ENCODE measurements at regions not wholly inside any gene's neighbourhood (a gene's known extent, or its start where the extent isn't known, plus 50 kb on each side); places are given as distances from the start of the nearest gene placed in this dataset.

GRCh38 chr9:118058227-118058626 lies 354.0 kb downstream of the TLR4 start:
- no peaks in the 10 kb centered on the region for H3K27me3 ChIP-seq (ENCODE audit: control insufficient read depth in 1 of 2, insufficient read depth in 2 of 2, low read length in 2 of 2)
- H3K4me1 ChIP-seq (ENCODE audit: control insufficient read depth in 2 of 2, insufficient read depth in 2 of 2, low read length in 1 of 2): no peaks in the 10 kb centered on the region
- H3K36me3 ChIP-seq (ENCODE audit: control insufficient read depth in 2 of 2, insufficient read depth in 2 of 2, low read length in 1 of 2): no peaks in the 10 kb centered on the region
- no peak overlapping the region for H3K27ac ChIP-seq (ENCODE audit: low read depth in 2 of 2, low read length in 1 of 2)
- no peak overlapping the region for H3K4me3 ChIP-seq (ENCODE audit: low read depth in 1 of 2, low read length in 2 of 2)
- WGBS, 2 donors: 29 to 30% methylated on average over 2 of the region's 2 CpGs
- no peaks in the 10 kb centered on the region for H3K9me3 ChIP-seq (ENCODE audit: control insufficient read depth in 2 of 2, insufficient read depth in 1 of 2, low read depth in 1 of 2, low read length in 1 of 2)

GRCh38 chr9:118059484-118060278 lies 355.5 kb downstream of the TLR4 start:
- H3K36me3 ChIP-seq (ENCODE audit: control insufficient read depth in 2 of 2, insufficient read depth in 2 of 2, low read length in 1 of 2): no peaks in the 10 kb centered on the region
- WGBS, 2 donors: 25 to 26% methylated on average over 11 of the region's 11 CpGs
- no peaks in the 10 kb centered on the region for H3K4me1 ChIP-seq (ENCODE audit: control insufficient read depth in 2 of 2, insufficient read depth in 2 of 2, low read length in 1 of 2)
- H3K27ac ChIP-seq (ENCODE audit: low read depth in 2 of 2, low read length in 1 of 2): no peak overlapping the region
- H3K9me3 ChIP-seq (ENCODE audit: control insufficient read depth in 2 of 2, insufficient read depth in 1 of 2, low read depth in 1 of 2, low read length in 1 of 2): no peaks in the 10 kb centered on the region
- no peaks in the 10 kb centered on the region for H3K27me3 ChIP-seq (ENCODE audit: control insufficient read depth in 1 of 2, insufficient read depth in 2 of 2, low read length in 2 of 2)
- H3K4me3 ChIP-seq (ENCODE audit: low read depth in 1 of 2, low read length in 2 of 2): no peak overlapping the region

- H3K36me3 ChIP-seq (ENCODE audit: control insufficient read depth in 2 of 2, insufficient read depth in 2 of 2, low read length in 1 of 2): no peaks in the 10 kb centered on the region
- H3K27me3 ChIP-seq (ENCODE audit: control insufficient read depth in 1 of 2, insufficient read depth in 2 of 2, low read length in 2 of 2): no peaks in the 10 kb centered on the region
- 80 to 84% methylated on average over 13 of the region's 13 CpGs for WGBS, 2 donors
- peaks cover 0 to 3% of the 10 kb centered on the region in 2 donors for H3K9me3 ChIP-seq (ENCODE audit: control insufficient read depth in 2 of 2, insufficient read depth in 1 of 2, low read depth in 1 of 2, low read length in 1 of 2)
- no peaks in the 10 kb centered on the region for H3K4me1 ChIP-seq (ENCODE audit: control insufficient read depth in 2 of 2, insufficient read depth in 2 of 2, low read length in 1 of 2)
- no peak overlapping the region for H3K4me3 ChIP-seq (ENCODE audit: low read depth in 1 of 2, low read length in 2 of 2)
- H3K27ac ChIP-seq (ENCODE audit: low read depth in 2 of 2, low read length in 1 of 2): no peak overlapping the region
Measured at GRCh38 chr9:118083161-118083560, 379.0 kb downstream of the TLR4 start.

DNA sequence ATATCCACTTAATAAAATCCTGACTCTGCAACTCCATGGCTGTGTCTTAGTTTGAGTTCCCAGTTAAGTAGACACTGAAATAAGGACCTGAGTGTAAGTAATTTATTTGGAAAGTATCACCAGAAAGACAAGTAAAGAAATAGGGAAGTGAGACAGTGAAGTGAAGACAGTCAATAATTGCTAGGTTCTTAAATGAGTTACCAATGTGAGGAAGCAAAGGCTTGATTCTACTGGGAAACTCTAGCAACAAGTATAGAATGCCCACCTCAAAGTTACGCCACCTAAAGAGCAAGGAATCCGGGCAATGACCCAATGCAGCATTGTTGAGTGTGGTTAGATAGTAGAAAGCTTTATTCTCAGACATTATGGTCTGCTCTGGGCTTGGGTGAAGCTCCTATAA lies 383.9 kb downstream of the TLR4 start:
- Histone ChIP-seq H3K9me3 (ENCODE audit: control insufficient read depth in 2 of 2, insufficient read depth in 1 of 2, low read depth in 1 of 2, low read length in 1 of 2) (peaks cover 0 to 2% of the 10 kb centered on the region in 2 donors), H3K27me3 (ENCODE audit: control insufficient read depth in 1 of 2, insufficient read depth in 2 of 2, low read length in 2 of 2) (no peaks in the 10 kb centered on the region), H3K36me3 (ENCODE audit: control insufficient read depth in 2 of 2, insufficient read depth in 2 of 2, low read length in 1 of 2) (no peaks in the 10 kb centered on the region), H3K4me3 (ENCODE audit: low read depth in 1 of 2, low read length in 2 of 2) (no peak overlapping the region), H3K4me1 (ENCODE audit: control insufficient read depth in 2 of 2, insufficient read depth in 2 of 2, low read length in 1 of 2) (no peaks in the 10 kb centered on the region), H3K27ac (ENCODE audit: low read depth in 2 of 2, low read length in 1 of 2) (no peak overlapping the region)
- 71 to 90% methylated on average over 2 of the region's 2 CpGs for WGBS, 2 donors

GRCh38 chr9:118091226-118091625 lies 387.0 kb downstream of the TLR4 start:
- Histone ChIP-seq H3K9me3 (ENCODE audit: control insufficient read depth in 2 of 2, insufficient read depth in 1 of 2, low read depth in 1 of 2, low read length in 1 of 2) (no peaks in the 10 kb centered on the region), H3K27ac (ENCODE audit: low read depth in 2 of 2, low read length in 1 of 2) (no peak overlapping the region), H3K36me3 (ENCODE audit: control insufficient read depth in 2 of 2, insufficient read depth in 2 of 2, low read length in 1 of 2) (no peaks in the 10 kb centered on the region), H3K4me1 (ENCODE audit: control insufficient read depth in 2 of 2, insufficient read depth in 2 of 2, low read length in 1 of 2) (no peaks in the 10 kb centered on the region), H3K4me3 (ENCODE audit: low read depth in 1 of 2, low read length in 2 of 2) (no peak overlapping the region), H3K27me3 (ENCODE audit: control insufficient read depth in 1 of 2, insufficient read depth in 2 of 2, low read length in 2 of 2) (no peaks in the 10 kb centered on the region)
- WGBS, 2 donors: 51 to 52% methylated on average over 2 of the region's 2 CpGs

GRCh38 chr9:118091711-118092500 lies 387.7 kb downstream of the TLR4 start:
- no peaks in the 10 kb centered on the region for H3K9me3 ChIP-seq (ENCODE audit: control insufficient read depth in 2 of 2, insufficient read depth in 1 of 2, low read depth in 1 of 2, low read length in 1 of 2)
- H3K27ac ChIP-seq (ENCODE audit: low read depth in 2 of 2, low read length in 1 of 2): no peak overlapping the region
- H3K27me3 ChIP-seq (ENCODE audit: control insufficient read depth in 1 of 2, insufficient read depth in 2 of 2, low read length in 2 of 2): no peaks in the 10 kb centered on the region
- 77 to 79% methylated on average over 8 of the region's 8 CpGs for WGBS, 2 donors
- no peak overlapping the region for H3K4me3 ChIP-seq (ENCODE audit: low read depth in 1 of 2, low read length in 2 of 2)
- no peaks in the 10 kb centered on the region for H3K4me1 ChIP-seq (ENCODE audit: control insufficient read depth in 2 of 2, insufficient read depth in 2 of 2, low read length in 1 of 2)
- H3K36me3 ChIP-seq (ENCODE audit: control insufficient read depth in 2 of 2, insufficient read depth in 2 of 2, low read length in 1 of 2): no peaks in the 10 kb centered on the region

DNA sequence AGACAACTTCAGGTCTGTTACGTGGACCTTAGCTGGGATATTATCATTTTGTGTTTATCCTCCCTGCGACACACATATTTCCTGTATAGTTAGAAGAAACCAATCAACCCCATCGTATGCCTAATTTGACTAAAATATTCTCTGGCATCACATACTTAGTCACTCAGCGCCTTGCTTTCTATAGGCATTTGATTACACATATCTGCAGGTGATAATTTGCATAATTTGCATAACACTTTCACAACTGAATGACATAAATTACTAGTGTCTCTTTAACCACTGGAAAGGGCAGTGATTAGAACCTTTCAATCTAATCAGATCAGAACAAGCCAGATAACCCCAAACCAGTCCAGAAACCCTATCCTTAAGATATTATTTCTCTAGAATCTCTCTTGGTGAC lies 390.2 kb downstream of the TLR4 start:
- H3K27me3 ChIP-seq (ENCODE audit: control insufficient read depth in 1 of 2, insufficient read depth in 2 of 2, low read length in 2 of 2): no peaks in the 10 kb centered on the region
- H3K4me1 ChIP-seq (ENCODE audit: control insufficient read depth in 2 of 2, insufficient read depth in 2 of 2, low read length in 1 of 2): no peaks in the 10 kb centered on the region
- H3K4me3 ChIP-seq (ENCODE audit: low read depth in 1 of 2, low read length in 2 of 2): no peak overlapping the region
- no peaks in the 10 kb centered on the region for H3K9me3 ChIP-seq (ENCODE audit: control insufficient read depth in 2 of 2, insufficient read depth in 1 of 2, low read depth in 1 of 2, low read length in 1 of 2)
- WGBS, 2 donors: 81% methylated on average over 4 of the region's 4 CpGs
- H3K36me3 ChIP-seq (ENCODE audit: control insufficient read depth in 2 of 2, insufficient read depth in 2 of 2, low read length in 1 of 2): no peaks in the 10 kb centered on the region
- H3K27ac ChIP-seq (ENCODE audit: low read depth in 2 of 2, low read length in 1 of 2): no peak overlapping the region

DNA sequence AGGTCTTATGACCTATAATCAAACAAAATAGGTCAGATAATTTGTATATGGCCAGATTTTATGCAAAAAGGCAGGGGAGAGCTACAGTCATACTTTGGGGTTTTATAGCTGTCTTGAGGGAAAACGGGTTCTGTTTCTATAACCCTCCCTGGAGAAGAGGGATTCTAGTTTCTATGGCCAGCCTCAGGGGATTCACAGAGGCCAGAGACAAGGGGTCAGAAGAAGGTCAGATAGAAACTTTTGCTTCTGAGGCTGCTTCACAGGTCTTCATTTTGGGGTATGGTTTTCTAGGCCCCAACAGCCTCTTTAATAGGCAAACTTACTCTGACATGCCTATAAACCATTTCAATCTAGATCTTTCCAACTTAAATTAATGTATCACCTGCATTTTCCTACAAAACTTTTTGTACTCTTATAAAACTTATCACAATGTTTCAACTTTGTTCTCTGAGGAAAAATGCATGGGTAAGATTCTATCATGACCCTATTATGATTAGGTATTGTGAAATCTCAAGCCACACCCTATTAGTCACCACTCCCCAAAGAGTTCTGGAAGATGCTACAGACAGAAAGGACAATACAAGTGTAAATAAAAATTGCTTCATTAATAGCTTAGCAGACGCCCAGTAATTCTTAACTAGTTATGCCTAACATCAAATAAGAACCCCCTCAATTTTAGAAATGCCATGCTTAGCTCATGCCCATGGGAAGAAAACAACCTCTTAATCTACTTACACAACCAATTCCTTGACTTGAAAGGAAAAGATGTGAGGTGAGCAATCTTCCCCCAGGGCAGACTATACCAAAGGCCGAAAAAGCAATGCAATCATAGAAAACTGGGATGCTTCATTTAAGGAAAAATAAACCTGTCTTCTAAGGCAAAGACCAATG lies 396.6 kb downstream of the TLR4 start:
- H3K27ac ChIP-seq (ENCODE audit: low read depth in 2 of 2, low read length in 1 of 2): no peak overlapping the region
- H3K4me3 ChIP-seq (ENCODE audit: low read depth in 1 of 2, low read length in 2 of 2): no peak overlapping the region
- no peaks in the 10 kb centered on the region for H3K9me3 ChIP-seq (ENCODE audit: control insufficient read depth in 2 of 2, insufficient read depth in 1 of 2, low read depth in 1 of 2, low read length in 1 of 2)
- H3K36me3 ChIP-seq (ENCODE audit: control insufficient read depth in 2 of 2, insufficient read depth in 2 of 2, low read length in 1 of 2): no peaks in the 10 kb centered on the region
- no peaks in the 10 kb centered on the region for H3K27me3 ChIP-seq (ENCODE audit: control insufficient read depth in 1 of 2, insufficient read depth in 2 of 2, low read length in 2 of 2)
- WGBS, 2 donors: 62 to 63% methylated on average over 3 of the region's 3 CpGs
- H3K4me1 ChIP-seq (ENCODE audit: control insufficient read depth in 2 of 2, insufficient read depth in 2 of 2, low read length in 1 of 2): no peaks in the 10 kb centered on the region

DNA sequence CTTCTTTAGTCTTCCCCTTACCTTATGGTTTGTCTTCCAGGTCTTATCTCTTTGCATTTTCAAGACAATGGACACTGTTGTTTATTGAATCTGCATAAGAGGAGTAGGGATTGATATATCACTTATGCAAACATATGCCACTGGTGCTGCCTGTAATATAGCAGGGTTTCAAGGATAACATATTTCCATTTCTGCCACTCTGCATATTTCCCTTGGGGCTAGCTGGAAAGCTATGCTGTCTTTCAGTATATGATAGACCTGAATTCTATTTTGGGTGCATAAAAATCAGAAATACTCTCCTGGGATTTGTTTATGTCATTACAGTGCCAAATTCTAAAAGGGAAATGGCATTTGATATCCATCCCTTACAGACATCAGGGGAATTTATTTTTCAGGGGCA lies 400.2 kb downstream of the TLR4 start:
- Histone ChIP-seq H3K4me3 (ENCODE audit: low read depth in 1 of 2, low read length in 2 of 2) (no peak overlapping the region), H3K27me3 (ENCODE audit: control insufficient read depth in 1 of 2, insufficient read depth in 2 of 2, low read length in 2 of 2) (peaks cover 0 to 2% of the 10 kb centered on the region in 2 donors), H3K4me1 (ENCODE audit: control insufficient read depth in 2 of 2, insufficient read depth in 2 of 2, low read length in 1 of 2) (no peaks in the 10 kb centered on the region), H3K9me3 (ENCODE audit: control insufficient read depth in 2 of 2, insufficient read depth in 1 of 2, low read depth in 1 of 2, low read length in 1 of 2) (no peaks in the 10 kb centered on the region), H3K36me3 (ENCODE audit: control insufficient read depth in 2 of 2, insufficient read depth in 2 of 2, low read length in 1 of 2) (no peaks in the 10 kb centered on the region), H3K27ac (ENCODE audit: low read depth in 2 of 2, low read length in 1 of 2) (no peak overlapping the region)
